ENCODE measurements at regions not wholly inside any gene's neighbourhood (a gene's known extent, or its start where the extent isn't known, plus 50 kb on each side); places are given as distances from the start of the nearest gene placed in this dataset.

DNA sequence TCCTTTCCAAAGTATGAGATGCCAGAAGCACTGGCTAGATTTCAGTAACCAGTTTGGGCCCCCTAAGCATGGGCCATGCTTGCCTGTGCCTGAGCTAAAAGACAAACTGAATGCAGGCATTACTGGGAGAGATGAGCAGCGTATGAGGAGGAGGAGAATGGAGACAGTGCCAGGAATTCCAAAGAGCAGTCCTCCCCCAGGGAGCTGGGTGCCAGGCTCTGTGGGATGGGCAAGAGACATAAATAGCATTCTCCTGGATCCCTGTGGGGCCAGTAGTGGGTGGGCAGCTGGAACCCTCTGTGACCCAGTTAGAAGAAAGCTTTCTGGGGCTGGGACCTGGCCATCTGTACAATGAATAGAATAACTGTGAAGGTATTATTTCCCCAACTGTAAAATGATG, 235.6 kb downstream of the KCNA4 start:
- DNase-seq (ENCODE audit: low read depth), result no peak

- no peak for DNase-seq (ENCODE audit: low read depth)
Observed at GRCh38 chr11:29780756-29781155, 236.1 kb downstream of the KCNA4 start.

DNA sequence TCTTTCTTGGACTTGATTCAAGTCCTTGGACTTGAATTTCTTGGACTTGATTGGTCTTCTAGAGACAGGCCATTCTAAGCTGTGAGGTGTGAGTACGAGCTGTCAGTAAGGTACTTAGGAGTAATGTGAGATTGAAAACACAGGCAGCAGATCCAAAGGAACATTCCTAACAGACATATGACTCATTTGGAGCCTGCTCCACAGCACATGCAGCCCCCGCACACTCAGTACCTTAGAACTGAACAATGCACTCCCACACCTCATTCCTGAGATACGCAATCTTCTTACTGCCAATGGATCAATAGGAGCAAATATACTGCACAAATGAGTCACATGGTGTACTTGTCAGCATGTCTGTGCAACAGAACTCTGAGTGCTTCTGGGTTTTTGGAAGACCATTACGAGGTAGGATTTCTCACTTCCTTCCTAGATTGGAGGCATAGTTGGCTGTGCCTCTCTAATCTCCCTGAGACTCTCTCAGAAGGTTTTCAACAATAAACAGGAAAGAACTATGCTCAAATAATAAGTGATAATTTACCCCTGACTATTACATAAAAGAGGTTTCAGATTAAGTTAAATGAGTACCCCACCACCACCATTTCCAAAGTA, 243.1 kb downstream of the KCNA4 start:
- DNase-seq (ENCODE audit: low read depth), result peak; percentile 36

GRCh38 chr11:29756871-29757270, 260.0 kb downstream of the KCNA4 start:
- DNase-seq (ENCODE audit: low read depth), result no peak

DNA sequence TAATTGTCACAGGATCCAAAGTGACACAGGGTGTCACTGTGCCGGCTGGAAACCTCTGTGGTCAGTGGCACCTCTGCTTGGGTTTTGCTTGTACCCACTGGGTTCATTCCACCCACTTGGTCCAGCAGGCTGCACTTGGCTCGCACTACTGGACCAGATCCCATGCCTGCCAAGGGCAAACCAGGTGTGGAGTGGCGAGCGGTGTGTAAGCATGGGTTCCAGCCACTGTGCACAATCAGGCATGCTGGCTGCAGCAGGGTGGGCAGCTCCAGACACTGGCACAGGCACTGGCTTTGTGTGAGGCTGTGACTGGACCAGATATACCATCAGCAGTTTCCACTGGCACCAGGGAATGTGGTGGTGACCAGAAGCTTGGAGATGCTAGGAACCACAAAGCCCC, 261.4 kb downstream of the KCNA4 start:
- DNase-seq (ENCODE audit: low read depth), result no peak

- peak; percentile 14 for DNase-seq (ENCODE audit: low read depth)
Observed at GRCh38 chr11:29751618-29752017, 265.2 kb downstream of the KCNA4 start.

- DNase-seq (ENCODE audit: low read depth), result no peak
Observed at GRCh38 chr11:29750392-29750791, 266.4 kb downstream of the KCNA4 start.

DNA sequence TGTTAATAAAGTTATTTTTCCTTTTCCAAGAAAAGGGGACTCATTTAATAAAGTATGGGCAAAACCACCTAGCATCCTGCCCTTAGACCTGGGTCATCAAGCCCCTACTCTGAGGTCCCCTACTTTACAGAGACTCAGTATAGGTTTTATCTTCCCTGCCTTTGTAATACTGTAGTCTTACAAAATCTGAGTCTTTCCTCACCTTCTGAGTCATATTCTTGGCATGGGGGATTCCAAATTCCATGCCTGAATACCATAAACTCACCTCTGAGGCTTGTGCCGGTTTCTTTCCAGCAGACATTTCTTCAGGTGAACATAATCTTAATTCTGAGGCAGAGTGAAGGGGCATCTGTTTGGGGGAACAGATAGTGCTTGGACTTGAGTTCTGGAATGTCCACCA, 282.5 kb downstream of the KCNA4 start:
- DNase-seq (ENCODE audit: low read depth), result no peak

GRCh38 chr11:29713831-29714320, 303.0 kb downstream of the KCNA4 start:
- no peak for DNase-seq (ENCODE audit: low read depth)

DNA sequence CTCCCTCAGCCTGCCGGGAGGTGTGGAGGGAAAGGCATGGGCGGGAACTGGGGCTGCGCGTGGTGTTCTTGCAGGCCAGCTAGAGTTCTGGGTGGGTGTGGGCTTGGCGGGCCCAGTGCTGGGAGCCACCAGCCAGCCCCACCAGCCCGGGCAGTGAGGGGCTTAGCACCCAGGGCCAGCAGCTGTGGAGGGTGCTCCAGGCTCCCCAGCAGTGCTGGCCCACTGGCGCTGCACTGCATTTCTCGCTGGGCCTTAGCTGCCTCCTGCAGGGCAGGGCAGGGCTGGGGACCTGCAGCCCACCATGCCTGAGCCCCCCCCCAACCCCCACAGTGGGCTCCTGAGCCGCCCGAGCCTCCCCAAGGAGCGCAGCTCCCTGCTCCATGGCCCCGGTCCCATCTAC, 304.2 kb downstream of the KCNA4 start:
- DNase-seq (ENCODE audit: low read depth), result no peak

GRCh38 chr11:29707924-29708323, 308.9 kb downstream of the KCNA4 start:
- DNase-seq (ENCODE audit: low read depth), result no peak

DNA sequence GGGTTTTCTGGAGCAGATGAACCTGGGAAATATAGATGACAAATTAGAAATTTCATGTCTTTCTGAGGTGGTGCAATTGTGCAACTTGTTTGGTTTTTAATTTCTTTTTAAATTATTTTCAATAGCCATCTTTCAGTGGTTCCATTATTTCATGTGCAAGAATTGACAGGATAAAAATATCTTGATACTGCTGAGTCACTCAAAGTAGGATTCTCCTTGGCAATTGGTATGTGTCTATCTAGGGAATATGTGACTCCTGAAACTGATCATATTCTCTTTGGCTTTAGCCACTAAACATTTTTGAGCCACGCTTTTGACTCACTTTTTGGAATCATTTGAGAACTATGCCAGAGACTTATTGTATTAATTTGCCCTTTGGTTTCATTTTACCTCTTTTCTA, 331.5 kb downstream of the KCNA4 start:
- DNase-seq (ENCODE audit: low read depth), result no peak

GRCh38 chr11:29682856-29683255, 334.0 kb downstream of the KCNA4 start:
- no peak for DNase-seq (ENCODE audit: low read depth)

DNA sequence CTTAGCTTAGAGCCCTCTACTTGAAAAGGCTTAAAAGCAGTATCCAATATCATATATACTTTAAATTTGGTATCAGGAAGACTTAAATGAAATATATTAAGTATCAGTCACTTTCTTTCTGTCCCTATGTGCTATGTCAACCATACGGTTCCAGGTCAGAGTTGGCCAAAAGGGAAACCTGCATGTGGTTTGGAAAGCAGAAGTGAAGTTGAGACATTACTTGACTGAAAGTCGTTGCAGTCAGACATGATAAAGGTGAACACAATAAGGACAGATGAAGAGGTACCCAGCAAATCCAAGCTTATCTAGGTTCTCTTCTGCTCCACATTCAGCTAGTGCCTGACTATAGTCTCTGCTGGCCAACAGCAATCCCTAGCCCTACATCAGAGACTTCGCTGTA, 336.8 kb downstream of the KCNA4 start:
- no peak for DNase-seq (ENCODE audit: low read depth)

DNA sequence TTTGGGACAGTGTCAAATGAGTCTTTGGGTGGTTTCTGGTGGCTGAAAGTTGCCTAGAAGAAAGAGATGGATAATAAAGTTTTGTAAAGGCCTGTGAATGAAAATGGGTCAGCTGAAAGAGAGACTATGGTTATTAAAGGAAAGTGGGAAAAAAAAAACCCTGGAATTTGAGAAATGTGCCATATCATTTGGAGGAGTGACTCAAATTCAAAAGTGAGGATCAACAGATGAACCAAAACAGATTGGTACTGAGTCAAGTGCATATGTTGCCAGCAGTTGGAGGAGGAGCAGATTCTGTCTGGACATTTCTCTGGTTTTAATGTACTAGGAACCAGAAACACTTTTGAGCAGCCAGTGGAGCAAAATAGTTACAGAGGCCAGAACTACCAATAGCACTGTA, 339.8 kb downstream of the KCNA4 start:
- peak; percentile 42 for DNase-seq (ENCODE audit: low read depth)

- no peak for DNase-seq (ENCODE audit: low read depth)
Observed at GRCh38 chr11:29669310-29669709, 347.5 kb downstream of the KCNA4 start.

DNA sequence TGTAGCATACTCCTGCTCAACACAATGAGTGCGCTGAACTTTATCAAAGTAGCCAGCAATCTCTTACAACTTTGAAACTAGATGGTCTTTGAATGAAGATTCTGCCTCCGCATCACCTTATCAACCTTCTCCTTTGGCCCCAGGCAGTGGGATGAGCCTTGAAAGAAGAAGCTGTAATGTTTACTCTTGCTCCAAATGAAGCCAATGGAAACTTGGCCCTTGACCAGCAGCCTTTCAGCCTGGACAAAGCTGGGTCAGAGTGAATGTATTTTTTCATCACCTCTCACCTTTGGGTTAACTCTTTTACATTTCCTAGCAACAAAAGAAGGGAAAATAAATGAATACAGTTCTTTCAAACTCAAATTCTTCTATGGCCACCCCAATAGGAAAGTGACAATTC, 359.1 kb downstream of the KCNA4 start:
- no peak for DNase-seq (ENCODE audit: low read depth)

DNA sequence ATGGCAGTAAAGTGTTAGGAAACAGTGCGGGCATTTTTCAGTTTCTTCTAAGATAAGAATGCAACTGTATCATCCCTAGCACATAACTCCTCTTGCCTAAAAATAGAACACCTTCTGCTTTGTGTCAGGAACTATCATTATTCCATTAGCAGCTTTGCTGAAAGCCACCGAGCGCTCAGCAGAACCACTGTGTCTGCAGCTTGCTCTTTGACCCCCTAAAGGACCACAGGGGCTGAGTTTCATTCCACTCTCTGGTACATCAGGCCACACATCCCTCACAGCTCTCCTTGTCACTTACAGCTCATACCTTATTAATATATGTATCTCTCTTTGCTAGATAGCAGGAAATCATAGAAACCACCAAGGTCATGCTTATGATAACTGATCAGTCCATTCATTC, 360.2 kb downstream of the KCNA4 start:
- no peak for DNase-seq (ENCODE audit: low read depth)

DNA sequence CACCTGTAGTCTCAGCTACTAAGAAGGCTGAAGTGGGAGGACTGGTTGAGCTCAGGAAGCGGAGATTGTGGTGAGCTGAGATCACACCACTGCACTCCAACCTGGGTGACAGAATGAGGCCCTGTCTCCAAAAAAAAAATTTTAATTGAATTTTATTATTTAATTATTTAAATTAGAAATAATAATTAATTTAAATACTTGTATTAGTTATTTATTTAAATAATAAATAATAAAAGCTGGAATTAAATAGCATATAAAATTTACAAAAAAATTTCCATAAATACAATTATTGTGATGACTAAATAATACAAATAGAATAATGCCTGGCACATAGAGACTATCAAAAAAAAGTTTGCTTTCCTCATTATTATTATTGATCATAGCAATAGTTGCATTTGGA, 371.5 kb downstream of the KCNA4 start:
- no peak for DNase-seq (ENCODE audit: low read depth)

GRCh38 chr11:29641201-29641600, 375.6 kb downstream of the KCNA4 start:
- DNase-seq (ENCODE audit: low read depth), result no peak

- no peak for DNase-seq (ENCODE audit: low read depth)
Observed at GRCh38 chr11:29634744-29635143, 382.1 kb downstream of the KCNA4 start.

DNA sequence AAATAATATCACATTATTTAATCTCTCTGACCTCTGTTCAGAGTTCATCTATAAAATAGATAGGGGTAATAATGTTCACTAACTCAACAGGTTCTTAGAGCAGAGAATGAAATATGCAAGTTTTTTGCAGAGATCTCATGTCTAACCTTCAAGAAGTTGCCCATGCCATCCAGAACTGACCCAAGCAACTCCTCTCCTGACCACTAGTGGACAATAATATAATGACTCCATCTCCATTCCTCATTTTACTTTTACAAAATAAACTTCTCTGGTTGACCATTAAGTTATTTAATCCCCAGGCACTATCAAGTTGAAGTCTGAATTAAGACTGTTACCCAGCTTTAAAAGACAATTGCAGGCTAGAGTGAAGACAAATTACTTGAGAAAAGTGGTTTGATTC, 382.6 kb downstream of the KCNA4 start:
- no peak for DNase-seq (ENCODE audit: low read depth)

- no peak for DNase-seq (ENCODE audit: low read depth)
Observed at GRCh38 chr11:29629286-29629685, 387.5 kb downstream of the KCNA4 start.

GRCh38 chr11:29628609-29629008, 388.2 kb downstream of the KCNA4 start:
- no peak for DNase-seq (ENCODE audit: low read depth)

DNA sequence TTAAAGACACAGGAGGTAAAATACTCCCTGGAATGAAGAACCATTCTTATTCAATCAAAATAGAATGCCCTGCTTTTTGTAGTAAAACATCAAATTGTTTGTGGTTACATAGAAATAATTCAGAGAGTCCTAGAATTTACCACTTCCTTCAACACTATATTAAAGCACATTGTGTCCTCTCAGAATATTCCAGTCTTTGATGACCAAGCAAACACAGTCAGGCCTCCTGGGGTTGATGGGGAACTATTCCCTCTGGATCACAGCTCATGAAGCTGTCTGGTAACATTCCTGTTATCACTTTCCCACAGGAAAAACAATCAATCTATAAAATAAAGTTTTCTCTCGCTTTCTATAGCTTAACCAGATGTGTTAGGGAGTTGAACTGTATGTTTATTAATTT, 389.3 kb downstream of the KCNA4 start:
- no peak for DNase-seq (ENCODE audit: low read depth)

Measured in HS-27A (cell line).